WERI-Rb-1 (cell line): ENCODE measurements at regions not wholly inside any gene's neighbourhood (a gene's known extent, or its start where the extent isn't known, plus 50 kb on each side); places are given as distances from the start of the nearest gene placed in this dataset.
A peak's percentile ranks its signal among the peaks of the same experiment; 100 is the strongest.

Source experiments
- DNase-seq: peaks from one replicate; pipeline ENCODE4 v3.0.0-alpha.2; 2020
- H3K27ac ChIP-seq: fragments of 250-450 bp; sonication (Bioruptor Pico); 2 replicates; pipeline ENCODE4 v1.5.1; 2020; ENCODE audit warnings: mild to moderate bottlenecking, moderate library complexity
- H3K27me3 ChIP-seq: fragments of 250-450 bp; sonication (Bioruptor Pico); 2 replicates; pipeline ENCODE4 v1.5.1; 2021; ENCODE audit warnings: mild to moderate bottlenecking, low read depth, moderate library complexity; ENCODE audit not compliant: insufficient read depth, severe bottlenecking
- H3K36me3 ChIP-seq: fragments of 250-450 bp; sonication (Bioruptor Pico); 2 replicates; pipeline ENCODE4 v1.5.1; 2020; ENCODE audit warnings: mild to moderate bottlenecking, moderate library complexity
- H3K4me3 ChIP-seq: 2 replicates; pipeline ENCODE4 v1.5.1; 2011; ENCODE audit warnings: low read depth, mild to moderate bottlenecking, control low read depth, low read length
- H3K9me3 ChIP-seq: fragments of 250-450 bp; sonication (Bioruptor Pico); 2 replicates; pipeline ENCODE4 v1.5.1; 2021; ENCODE audit warnings: mild to moderate bottlenecking, moderate library complexity; ENCODE audit not compliant: severe bottlenecking
- TF ChIP-seq, protein P1 (sequence below): IDR thresholded peaks from 2 replicates; pipeline ENCODE4 v1.5.1; 2011; ENCODE audit warnings: low read depth, mild to moderate bottlenecking, control low read depth, inconsistent platforms, low read length

DNA sequence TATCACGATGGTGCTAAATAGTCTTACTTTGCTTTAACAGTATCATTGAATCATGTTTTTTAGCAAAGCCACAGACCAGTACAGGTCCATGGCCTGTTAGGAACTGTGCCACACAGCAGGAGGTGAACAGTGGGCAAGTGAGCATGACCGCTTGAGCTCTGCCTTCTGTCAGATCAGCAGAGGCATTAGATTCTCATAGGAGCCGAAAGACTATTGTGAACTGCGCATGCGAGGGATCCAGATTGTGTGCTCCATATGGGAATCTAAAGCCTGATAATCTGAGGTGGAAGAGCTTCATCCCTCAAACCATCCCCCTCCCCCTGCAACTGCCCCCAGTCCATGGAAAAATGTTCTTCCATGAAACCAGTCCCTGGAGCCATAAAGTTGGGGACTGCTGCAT, 102.3 kb upstream of the OSR1 start:
- Histone ChIP-seq H3K9me3 (peaks cover 5% of the 10 kb centered on the region), H3K36me3 (no peaks in the 10 kb centered on the region), H3K27me3 (no peaks in the 10 kb centered on the region), H3K27ac (no peak overlapping the region), H3K4me3 (no peak overlapping the region)
- TF ChIP-seq, protein P1, sequence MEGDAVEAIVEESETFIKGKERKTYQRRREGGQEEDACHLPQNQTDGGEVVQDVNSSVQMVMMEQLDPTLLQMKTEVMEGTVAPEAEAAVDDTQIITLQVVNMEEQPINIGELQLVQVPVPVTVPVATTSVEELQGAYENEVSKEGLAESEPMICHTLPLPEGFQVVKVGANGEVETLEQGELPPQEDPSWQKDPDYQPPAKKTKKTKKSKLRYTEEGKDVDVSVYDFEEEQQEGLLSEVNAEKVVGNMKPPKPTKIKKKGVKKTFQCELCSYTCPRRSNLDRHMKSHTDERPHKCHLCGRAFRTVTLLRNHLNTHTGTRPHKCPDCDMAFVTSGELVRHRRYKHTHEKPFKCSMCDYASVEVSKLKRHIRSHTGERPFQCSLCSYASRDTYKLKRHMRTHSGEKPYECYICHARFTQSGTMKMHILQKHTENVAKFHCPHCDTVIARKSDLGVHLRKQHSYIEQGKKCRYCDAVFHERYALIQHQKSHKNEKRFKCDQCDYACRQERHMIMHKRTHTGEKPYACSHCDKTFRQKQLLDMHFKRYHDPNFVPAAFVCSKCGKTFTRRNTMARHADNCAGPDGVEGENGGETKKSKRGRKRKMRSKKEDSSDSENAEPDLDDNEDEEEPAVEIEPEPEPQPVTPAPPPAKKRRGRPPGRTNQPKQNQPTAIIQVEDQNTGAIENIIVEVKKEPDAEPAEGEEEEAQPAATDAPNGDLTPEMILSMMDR: no peak
- peak; percentile 95 for DNase-seq

DNA sequence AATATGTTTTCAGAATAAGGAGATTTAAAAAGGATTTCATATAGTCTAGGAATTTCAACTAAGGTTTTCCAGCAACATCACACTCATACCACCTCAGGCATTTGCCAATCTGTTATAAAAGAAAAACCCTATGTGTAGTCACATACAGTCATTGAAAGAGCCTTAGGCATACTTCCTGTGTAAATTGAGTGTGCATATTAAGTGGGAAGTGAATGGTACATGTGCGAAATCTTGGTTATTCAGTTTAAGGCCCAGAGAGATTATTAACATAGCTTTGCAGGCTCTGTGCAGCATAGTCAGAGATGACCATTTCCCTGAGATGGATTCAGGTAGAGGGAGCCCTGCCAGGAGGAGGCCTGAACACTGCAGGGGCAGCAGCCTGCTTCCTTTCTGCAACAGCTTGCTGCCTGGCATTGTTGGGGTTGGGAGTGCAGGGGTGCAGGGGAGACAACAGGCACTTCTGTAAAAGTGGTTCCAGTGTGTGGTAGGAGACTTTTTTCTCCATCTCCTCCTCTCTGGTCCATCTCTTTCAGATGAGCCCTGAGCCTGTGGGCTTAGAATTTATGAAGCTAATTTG, 100.1 kb upstream of the OSR1 start:
- Histone ChIP-seq H3K27me3 (no peaks in the 10 kb centered on the region), H3K9me3 (no peaks in the 10 kb centered on the region), H3K4me3 (no peak overlapping the region), H3K36me3 (no peaks in the 10 kb centered on the region), H3K27ac (no peak overlapping the region)
- TF ChIP-seq, protein P1: no peak
- DNase-seq: no peak

DNA sequence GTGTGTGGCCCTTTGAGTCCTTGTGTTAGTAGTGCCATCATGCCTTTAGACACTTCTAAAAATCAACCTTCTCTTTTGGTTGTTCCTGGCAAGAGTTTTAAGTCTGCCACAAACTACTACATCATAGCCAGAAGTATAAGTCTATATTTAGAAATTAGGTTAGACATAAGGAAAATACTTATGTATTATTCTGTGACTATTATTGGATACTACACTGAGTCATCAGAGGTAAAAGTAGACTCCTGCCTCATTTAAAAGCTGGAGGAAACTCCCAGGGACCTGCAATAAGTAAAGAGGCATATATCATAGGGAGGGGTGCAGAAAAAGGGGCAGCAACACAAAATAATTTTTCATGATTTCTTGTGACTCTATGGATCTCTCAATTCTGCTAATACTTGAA, 99.4 kb upstream of the OSR1 start:
- H3K27ac ChIP-seq: no peak overlapping the region
- TF ChIP-seq, protein P1: no peak

DNA sequence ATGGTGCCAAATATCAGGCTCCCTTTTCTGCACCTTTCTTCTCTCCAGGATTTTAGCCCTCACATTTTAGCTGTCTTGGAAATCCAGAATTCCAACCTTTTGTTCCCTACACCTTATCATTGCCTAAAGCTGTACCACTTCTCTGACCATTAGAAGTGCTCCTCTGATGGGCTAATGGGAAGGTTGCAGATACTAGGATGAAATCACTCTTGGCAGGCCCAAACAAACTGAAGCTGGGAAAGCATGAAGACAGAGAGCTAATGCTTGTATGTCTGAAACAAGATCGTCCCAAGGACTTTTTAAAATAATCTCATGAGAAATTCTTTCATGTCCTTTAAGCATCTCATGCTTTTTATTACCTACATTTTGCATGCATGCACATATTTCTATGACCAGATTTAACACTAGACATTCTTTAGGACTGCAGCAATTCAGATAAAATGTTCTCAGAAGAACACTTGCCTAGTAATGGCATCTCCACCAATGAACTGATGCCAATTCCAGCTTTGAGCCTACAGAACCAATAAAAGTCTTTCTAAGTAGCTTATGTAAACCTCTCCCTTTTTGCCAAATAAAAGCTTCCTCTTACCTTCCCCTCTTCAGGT, 98.4 kb upstream of the OSR1 start:
- H3K27ac ChIP-seq: no peak overlapping the region
- DNase-seq: no peak

More for the DNA sequence above, 99.4 kb upstream of the OSR1 start:
- no peaks in the 10 kb centered on the region for H3K36me3 ChIP-seq
- H3K9me3 ChIP-seq: no peaks in the 10 kb centered on the region
- H3K4me3 ChIP-seq: no peak overlapping the region
- no peak for DNase-seq
- no peaks in the 10 kb centered on the region for H3K27me3 ChIP-seq

DNA sequence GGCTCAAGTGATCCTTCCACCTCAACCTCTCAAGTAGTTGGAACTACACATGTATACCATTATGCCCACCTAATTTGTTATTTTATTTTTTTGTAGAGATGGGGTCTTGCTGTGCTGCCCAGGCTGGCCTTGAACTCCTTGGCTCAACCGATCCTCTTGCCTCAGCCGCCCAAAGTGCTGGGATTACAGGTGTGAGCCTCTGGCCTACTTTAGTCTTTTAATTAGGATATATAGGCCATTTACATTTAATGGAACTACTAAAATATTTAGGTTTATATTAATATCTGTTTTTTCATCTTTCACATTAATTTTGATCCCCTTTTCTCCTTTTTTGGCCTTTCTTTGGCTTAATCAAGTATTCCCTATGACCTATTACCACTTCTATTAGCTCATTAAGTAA, 95.7 kb upstream of the OSR1 start:
- TF ChIP-seq, protein P1: no peak
- Histone ChIP-seq H3K36me3 (no peaks in the 10 kb centered on the region), H3K27ac (no peak overlapping the region), H3K4me3 (no peak overlapping the region), H3K9me3 (no peaks in the 10 kb centered on the region), H3K27me3 (no peaks in the 10 kb centered on the region)
- no peak for DNase-seq

More for the DNA sequence above, 98.4 kb upstream of the OSR1 start:
- Histone ChIP-seq H3K9me3 (no peaks in the 10 kb centered on the region), H3K36me3 (no peaks in the 10 kb centered on the region), H3K4me3 (no peak overlapping the region), H3K27me3 (no peaks in the 10 kb centered on the region)
- TF ChIP-seq, protein P1: no peak

DNA sequence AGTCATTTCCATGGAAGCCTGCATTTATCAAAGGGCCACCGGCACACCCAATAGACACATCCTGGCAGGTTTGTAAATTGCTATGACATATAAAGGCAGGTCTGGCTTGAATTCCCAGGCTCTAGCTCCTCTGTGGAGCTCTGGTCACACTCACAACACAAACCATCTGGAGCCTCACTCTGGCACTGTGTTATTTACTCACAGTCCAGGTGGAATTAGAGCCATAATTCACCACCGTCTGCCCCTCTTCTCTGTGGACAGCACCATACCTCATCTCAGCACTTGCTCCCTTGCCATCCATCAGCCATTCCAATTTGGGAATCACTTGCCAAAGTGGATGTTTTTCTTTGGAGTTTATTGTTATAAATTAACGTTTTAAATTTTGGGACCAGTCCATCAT, 84.3 kb upstream of the OSR1 start:
- H3K4me3 ChIP-seq: no peak overlapping the region
- no peaks in the 10 kb centered on the region for H3K27me3 ChIP-seq
- H3K27ac ChIP-seq: no peak overlapping the region
- H3K9me3 ChIP-seq: peaks cover 2% of the 10 kb centered on the region
- no peaks in the 10 kb centered on the region for H3K36me3 ChIP-seq
- DNase-seq: no peak
- TF ChIP-seq, protein P1: no peak
